HG03571 (cell line): ENCODE measurements at regions not wholly inside any gene's neighbourhood (a gene's known extent, or its start where the extent isn't known, plus 50 kb on each side); places are given as distances from the start of the nearest gene placed in this dataset.
A peak's percentile ranks its signal among the peaks of the same experiment; 100 is the strongest.

Experiments
- ATAC-seq: cut with Tn5 transposase; IDR thresholded peaks from one replicate; pipeline ENCODE4 v1.9.1; 2021; ENCODE audit not compliant: unreplicated experiment

GRCh38 chr6:105626295-105627158 is 223.6 kb upstream of the PREP start:
- ATAC-seq, result no peak

- no peak for ATAC-seq
Observed at GRCh38 chr6:105624021-105624420, 221.1 kb upstream of the PREP start.

- ATAC-seq, result no peak
Observed at GRCh38 chr6:105622226-105622625, 219.3 kb upstream of the PREP start.

GRCh38 chr6:105621564-105622175 is 218.8 kb upstream of the PREP start:
- ATAC-seq, result no peak

GRCh38 chr6:105620878-105621277 is 218.0 kb upstream of the PREP start:
- no peak for ATAC-seq

- ATAC-seq, result no peak
Observed at GRCh38 chr6:105619971-105620741, 217.3 kb upstream of the PREP start.

- no peak for ATAC-seq
Observed at GRCh38 chr6:105618247-105618646, 215.4 kb upstream of the PREP start.

GRCh38 chr6:105616521-105616920 is 213.6 kb upstream of the PREP start:
- no peak for ATAC-seq

GRCh38 chr6:105611606-105612005 is 208.7 kb upstream of the PREP start:
- ATAC-seq, result no peak

GRCh38 chr6:105609375-105609991 is 206.6 kb upstream of the PREP start:
- no peak for ATAC-seq

- no peak for ATAC-seq
Observed at GRCh38 chr6:105608711-105609374, 206.0 kb upstream of the PREP start.

GRCh38 chr6:105607636-105608621 is 205.0 kb upstream of the PREP start:
- ATAC-seq, result no peak

- no peak for ATAC-seq
Observed at GRCh38 chr6:105606831-105607463, 204.1 kb upstream of the PREP start.

- ATAC-seq, result no peak
Observed at GRCh38 chr6:105604587-105604884, 201.7 kb upstream of the PREP start.

GRCh38 chr6:105603788-105604586 is 201.1 kb upstream of the PREP start:
- ATAC-seq, result no peak

- ATAC-seq, result peak; percentile 83
Observed at GRCh38 chr6:105601541-105602236, 198.8 kb upstream of the PREP start.

GRCh38 chr6:105600336-105601260 is 197.7 kb upstream of the PREP start:
- no peak for ATAC-seq
